IMR-90 (cell line): ENCODE measurements at regions not wholly inside any gene's neighbourhood (a gene's known extent, or its start where the extent isn't known, plus 50 kb on each side); places are given as distances from the start of the nearest gene placed in this dataset.
"Not testable (repeated sequence)": the region's sequence is repeated elsewhere in the genome, so short reads cannot be mapped to it uniquely, and the experiment has no call there.

ENCODE experiments used
- ATAC-seq: fragments of 200-7000 bp; cut with Tn5 transposase; 2 replicates; pipeline ENCODE4 v1.9.1; 2020; ENCODE audit warnings: low read depth, mild to moderate bottlenecking, moderate library complexity
- BruUV-seq: library from RNA; stranded (reverse); fragments of 400-500 nt; replicated peaks from 2 replicates; lab custom pipeline; 2021; lab: Mats Ljungman, UMichigan
- CTCF ChIA-PET: fragments of 300-600 bp; formaldehyde crosslinking; extraction: SDS; loops from one replicate; lab custom pipeline; 2021; ENCODE audit warnings: antibody characterized with exemption; lab: Yijun Ruan, JAX
- POLR2A ChIA-PET: fragments of 300-600 bp; sonication (Branson Sonifier 250); formaldehyde crosslinking; loops from one replicate; lab custom pipeline; 2022; ENCODE audit warnings: antibody characterized with exemption; ENCODE audit not compliant: unreplicated experiment; lab: Charles Lee
- DNase-seq: peaks from one replicate; pipeline ENCODE4 v3.0.0; 2013
- H2AFZ ChIP-seq: replicated peaks from 2 replicates; pipeline ENCODE3; 2013; ENCODE audit warnings: low read length, mild to moderate bottlenecking; ENCODE audit not compliant: poor library complexity
- H2AK5ac ChIP-seq: 2 replicates; pipeline ENCODE4 v1.6.1; 2013; ENCODE audit warnings: low read depth, low read length, inconsistent platforms
- H2AK9ac ChIP-seq: replicated peaks from 2 replicates; pipeline ENCODE3; 2013; ENCODE audit warnings: mild to moderate bottlenecking, low read depth, low read length, moderate library complexity; ENCODE audit not compliant: poor library complexity
- H2BK120ac ChIP-seq: 2 replicates; pipeline ENCODE4 v1.6.1; 2013; ENCODE audit warnings: low read depth, low read length, inconsistent platforms
- H2BK15ac ChIP-seq: 3 replicates; pipeline ENCODE4 v1.6.1; 2013; ENCODE audit warnings: low read depth, low read length, inconsistent platforms
- H2BK20ac ChIP-seq: 2 replicates; pipeline ENCODE4 v1.6.1; 2013; ENCODE audit warnings: low read depth, mild to moderate bottlenecking, inconsistent platforms, low read length, moderate library complexity
- H2BK5ac ChIP-seq: 2 replicates; pipeline ENCODE4 v1.6.1; 2013; ENCODE audit warnings: mild to moderate bottlenecking, low read depth, low read length, inconsistent platforms; ENCODE audit not compliant: poor library complexity, severe bottlenecking
- H3K14ac ChIP-seq: replicated peaks from 2 replicates; pipeline ENCODE4 v1.6.1; 2013; ENCODE audit warnings: low read depth, low read length, inconsistent platforms
- H3K18ac ChIP-seq: 2 replicates; pipeline ENCODE4 v1.6.1; 2013; ENCODE audit warnings: low read depth, low read length, control low read depth
- H3K23ac ChIP-seq: 2 replicates; pipeline ENCODE4 v1.6.1; 2013; ENCODE audit warnings: low read depth, low read length, inconsistent platforms
- H3K27ac ChIP-seq: 2 replicates; pipeline ENCODE4 v1.5.1; 2013; ENCODE audit warnings: mild to moderate bottlenecking, control low read depth, low read length; ENCODE audit not compliant: insufficient read depth
- H3K27me3 ChIP-seq: 2 replicates; pipeline ENCODE4 v1.6.1; 2013; ENCODE audit warnings: low read length; ENCODE audit not compliant: control insufficient read depth, insufficient read depth
- H3K36me3 ChIP-seq: 2 replicates; pipeline ENCODE4 v1.6.1; 2013; ENCODE audit warnings: low read length, mixed read lengths; ENCODE audit not compliant: control insufficient read depth, insufficient read depth
- H3K4ac ChIP-seq: 2 replicates; pipeline ENCODE4 v1.6.1; 2013; ENCODE audit warnings: low read depth, low read length, inconsistent platforms
- H3K4me1 ChIP-seq: 2 replicates; pipeline ENCODE4 v1.6.1; 2013; ENCODE audit warnings: low read length, mixed read lengths; ENCODE audit not compliant: control insufficient read depth, insufficient read depth
- H3K4me2 ChIP-seq: 2 replicates; pipeline ENCODE4 v1.6.1; 2013; ENCODE audit warnings: low read depth, mild to moderate bottlenecking, control low read depth, low read length, moderate library complexity
- H3K4me3 ChIP-seq: 2 replicates; pipeline ENCODE4 v1.5.1; 2013; ENCODE audit warnings: low read depth, mild to moderate bottlenecking, control low read depth, low read length, moderate library complexity; ENCODE audit not compliant: insufficient read depth
- H3K56ac ChIP-seq: 2 replicates; pipeline ENCODE4 v1.6.1; 2013; ENCODE audit warnings: low read length, inconsistent platforms; ENCODE audit not compliant: insufficient read depth; ENCODE audit errors: extremely low read depth
- H3K79me1 ChIP-seq, 2 experiments: 2 replicates each; pipeline ENCODE4 v1.6.1; 2013; ENCODE audit warnings: low read length in 2 of 2, inconsistent platforms in 1 of 2, low read depth in 1 of 2
- H3K9ac ChIP-seq: 2 replicates; pipeline ENCODE4 v1.6.1; 2013; ENCODE audit warnings: low read depth, low read length, control low read depth
- H3K9me1 ChIP-seq: 2 replicates; pipeline ENCODE4 v1.6.1; 2013; ENCODE audit warnings: low read length, inconsistent platforms; ENCODE audit not compliant: insufficient read depth
- H3K9me3 ChIP-seq: 2 replicates; pipeline ENCODE4 v1.6.1; 2013; ENCODE audit warnings: low read length; ENCODE audit not compliant: control insufficient read depth, insufficient read depth
- H4K20me1 ChIP-seq: 2 replicates; pipeline ENCODE4 v1.6.1; 2013; ENCODE audit warnings: low read length, inconsistent platforms; ENCODE audit not compliant: insufficient read depth
- H4K5ac ChIP-seq: 2 replicates; pipeline ENCODE4 v1.6.1; 2013; ENCODE audit warnings: mild to moderate bottlenecking, low read depth, low read length, control low read depth
- H4K8ac ChIP-seq, 2 experiments: 2 replicates each; pipeline ENCODE4 v1.6.1; 2013; ENCODE audit warnings: low read depth in 2 of 2, low read length in 2 of 2, control low read depth in 1 of 2, inconsistent platforms in 1 of 2
- H4K91ac ChIP-seq: 2 replicates; pipeline ENCODE4 v1.6.1; 2013; ENCODE audit warnings: low read depth, low read length, inconsistent platforms; ENCODE audit not compliant: insufficient read depth
- dilution Hi-C: fragments of 300-500 bp; cut with HindIII; formaldehyde crosslinking; loops from one replicate; pipeline ENCODE4 v1.14.3; 2018; ENCODE audit warnings: low sequenced_read_pairs; ENCODE audit not compliant: unreplicated experiment
- in situ Hi-C: fragments of 300-500 bp; cut with MboI; formaldehyde crosslinking; loops from 3 replicates; pipeline ENCODE4 v1.14.3; 2019; ENCODE audit warnings: low sequenced_read_pairs, inconsistent platforms, mixed read lengths
- intact Hi-C: fragments of 100-400 bp; cut with micrococcal nuclease; formaldehyde crosslinking; loops from 2 replicates; pipeline ENCODE4 v1.10.0; 2022

DNA sequence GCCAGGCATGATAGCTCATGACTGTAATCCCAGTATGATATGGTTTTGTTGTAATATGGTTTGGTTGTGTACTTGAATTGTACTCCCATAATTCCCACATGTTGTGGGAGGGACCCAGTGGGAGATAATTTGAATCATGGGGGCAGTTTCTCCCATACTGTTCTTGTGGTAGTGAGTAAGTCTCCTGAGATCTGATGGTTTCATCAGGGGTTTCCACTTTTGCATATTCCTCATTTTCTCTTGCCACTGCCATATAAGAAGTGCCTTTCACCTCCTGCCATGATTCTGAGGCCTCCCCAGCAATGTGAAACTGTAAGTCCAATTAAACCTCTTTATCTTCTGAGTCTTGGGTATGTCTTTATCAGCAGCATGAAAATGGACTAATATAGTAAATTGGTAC, 160.3 kb upstream of the COX10 start:
- H3K9ac ChIP-seq, H4K20me1 ChIP-seq, H2BK20ac ChIP-seq, H4K8ac ChIP-seq, H3K4me2 ChIP-seq, H3K4me3 ChIP-seq, BruUV-seq, H4K5ac ChIP-seq, H2AK5ac ChIP-seq, H3K18ac ChIP-seq, H3K4ac ChIP-seq, H2BK15ac ChIP-seq, H3K27ac ChIP-seq, dilution Hi-C loops, H3K23ac ChIP-seq, H3K79me1 ChIP-seq, ATAC-seq, H3K9me1 ChIP-seq, H3K4me1 ChIP-seq, H3K56ac ChIP-seq, H3K14ac ChIP-seq, intact Hi-C loops, H3K36me3 ChIP-seq, POLR2A ChIA-PET, H4K91ac ChIP-seq, H2AFZ ChIP-seq, H2AK9ac ChIP-seq, H3K27me3 ChIP-seq, H2BK120ac ChIP-seq, H3K9me3 ChIP-seq, in situ Hi-C loops, H2BK5ac ChIP-seq, DNase-seq: not testable (repeated sequence)
- CTCF ChIA-PET = interaction anchor here (0.5 kb wide), 1 partner anchor 257 kb away, joined by 5 read pairs; no protein-coding TSS in a partner anchor
